B cell (primary cell): ENCODE measurements at regions not wholly inside any gene's neighbourhood (a gene's known extent, or its start where the extent isn't known, plus 50 kb on each side); places are given as distances from the start of the nearest gene placed in this dataset.

Experiments used
- ATAC-seq: fragments of 200-7000 bp; cut with Tn5 transposase; one replicate; pipeline ENCODE4 v1.10.0; 2021; ENCODE audit warnings: low read depth, mild to moderate bottlenecking, moderate number of reproducible peaks, moderate library complexity
- CTCF ChIA-PET: fragments of 350-600 bp; sonication (Branson Sonifier 250); formaldehyde crosslinking; loops from one replicate; lab custom pipeline; 2021; ENCODE audit warnings: antibody characterized with exemption, inconsistent platforms; lab: Charles Lee
- POLR2A ChIA-PET: fragments of 350-600 bp; sonication (Branson Sonifier 250); formaldehyde crosslinking; loops from one replicate; lab custom pipeline; 2021; ENCODE audit warnings: antibody characterized with exemption; lab: Charles Lee
- DNase-seq: peaks from one replicate; pipeline ENCODE4 v3.0.0; 2013
- H2AFZ ChIP-seq: 2 replicates; pipeline ENCODE4 v1.6.1; 2012; ENCODE audit warnings: mild to moderate bottlenecking, low read depth, low read length; ENCODE audit not compliant: insufficient read depth, poor library complexity, severe bottlenecking
- H3K27ac ChIP-seq, 2 donors: 1 replicate in 1 of 2; 2 replicates in 1 of 2; pipeline ENCODE4 v1.5.1; 2012 to 2013; ENCODE audit warnings: low read length in 2 of 2, mild to moderate bottlenecking in 2 of 2, moderate library complexity in 1 of 2
- H3K27me3 ChIP-seq, 4 experiments: fragments of 200-600 bp in 1 of 4; sonication (generic) in 1 of 4; replicated peaks in 1 of 4; 1 replicate in 2 of 4; 2 replicates in 2 of 4; pipeline versions ENCODE4 v1.6.1 to v1.7.0; 2013 to 2016; ENCODE audit warnings: low read length in 3 of 4, mild to moderate bottlenecking in 2 of 4, mixed read lengths in 1 of 4, moderate library complexity in 1 of 4; ENCODE audit not compliant: insufficient read depth in 4 of 4, control insufficient read depth in 3 of 4; ENCODE audit errors: control extremely low read depth in 1 of 4
- H3K36me3 ChIP-seq, 2 experiments: replicated peaks in 1 of 2; 1 replicate in 1 of 2; 2 replicates in 1 of 2; pipeline versions ENCODE4 v1.6.1 to v1.7.1; 2013; ENCODE audit warnings: low read length in 1 of 2; ENCODE audit not compliant: insufficient read depth in 2 of 2, control insufficient read depth in 1 of 2; ENCODE audit errors: control extremely low read depth in 1 of 2, extremely low read depth in 1 of 2
- H3K4me1 ChIP-seq, 2 donors: fragments of 200-600 bp in 1 of 2; sonication (generic) in 1 of 2; 1 replicate in 1 of 2; 2 replicates in 1 of 2; pipeline versions ENCODE4 v1.5.1 to v1.6.1; 2013 to 2017; ENCODE audit warnings: low read length in 2 of 2; ENCODE audit not compliant: control insufficient read depth in 2 of 2, insufficient read depth in 2 of 2
- H3K4me2 ChIP-seq: replicated peaks from 2 replicates; pipeline ENCODE3; 2012; ENCODE audit warnings: mild to moderate bottlenecking, low read depth, low read length; ENCODE audit not compliant: poor library complexity, severe bottlenecking
- H3K4me3 ChIP-seq, 5 experiments: fragments of 200-600 bp in 1 of 5; sonication (generic) in 1 of 5; 1 replicate in 3 of 5; 2 replicates in 2 of 5; pipeline versions ENCODE4 v1.5.1 to v1.7.0; 2011 to 2016; ENCODE audit warnings: low read length in 4 of 5, mild to moderate bottlenecking in 4 of 5, low read depth in 2 of 5, control low read depth in 1 of 5, moderate library complexity in 1 of 5; ENCODE audit not compliant: insufficient read depth in 1 of 5; ENCODE audit errors: control extremely low read depth in 1 of 5, extremely low read depth in 1 of 5
- H3K79me2 ChIP-seq: fragments of 200-600 bp; sonication (generic); one replicate; pipeline ENCODE4 v1.6.0; 2016; ENCODE audit warnings: low read length; ENCODE audit not compliant: control insufficient read depth, insufficient read depth
- H3K9ac ChIP-seq: fragments of 200-600 bp; sonication (generic); 2 replicates; pipeline ENCODE4 v1.6.1; 2017; ENCODE audit warnings: mild to moderate bottlenecking, low read length, moderate library complexity
- H3K9me3 ChIP-seq, 3 donors: one replicate each; pipeline versions ENCODE4 v1.6.1 to v1.7.1; 2013; ENCODE audit warnings: low read length in 2 of 3; ENCODE audit not compliant: control insufficient read depth in 2 of 3, insufficient read depth in 1 of 3; ENCODE audit errors: control extremely low read depth in 1 of 3
- H4K20me1 ChIP-seq: 2 replicates; pipeline ENCODE4 v1.6.0; 2012; ENCODE audit warnings: mild to moderate bottlenecking, low read length; ENCODE audit not compliant: insufficient read depth, control insufficient read depth, poor library complexity, severe bottlenecking
- H3K27ac Mint-ChIP-seq: one replicate; pipeline ENCODE4 v1.8.0; 2021; ENCODE audit warnings: mixed read lengths
- H3K27me3 Mint-ChIP-seq: one replicate; pipeline ENCODE4 v1.8.0; 2021; ENCODE audit warnings: mixed read lengths
- H3K4me1 Mint-ChIP-seq: one replicate; pipeline ENCODE4 v1.8.0; 2021; ENCODE audit warnings: mixed read lengths
- H3K4me3 Mint-ChIP-seq: one replicate; pipeline ENCODE4 v1.8.0; 2021; ENCODE audit warnings: mixed read lengths
- H3K9me3 Mint-ChIP-seq: one replicate; pipeline ENCODE4 v1.8.0; 2022; ENCODE audit warnings: mixed read lengths; ENCODE audit not compliant: insufficient read depth
- EZH2 ChIP-seq: IDR thresholded peaks from 2 replicates; pipeline ENCODE4 v1.6.1; 2012; ENCODE audit warnings: borderline replicate concordance, low read depth, mild to moderate bottlenecking, moderate library complexity, low read length; ENCODE audit not compliant: insufficient read depth, poor library complexity, severe bottlenecking
- WGBS: methylation state at CpG from one replicate; pipeline ENCODE4 v1.1.5; 2013; ENCODE audit warnings: missing lambda C conversion rate; ENCODE audit not compliant: insufficient coverage; 5-methylcytosine and 5-hydroxymethylcytosine counted together
- intact Hi-C: fragments of 100-400 bp; cut with micrococcal nuclease; formaldehyde crosslinking; loops from one replicate; pipeline ENCODE4 v1.10.0; 2022
- TF ChIP-seq, protein P1 (sequence below): fragments of 200-600 bp; IDR thresholded peaks from one replicate; pipeline ENCODE4 v1.8.0; 2022; ENCODE audit warnings: antibody characterized with exemption, mild to moderate bottlenecking

DNA sequence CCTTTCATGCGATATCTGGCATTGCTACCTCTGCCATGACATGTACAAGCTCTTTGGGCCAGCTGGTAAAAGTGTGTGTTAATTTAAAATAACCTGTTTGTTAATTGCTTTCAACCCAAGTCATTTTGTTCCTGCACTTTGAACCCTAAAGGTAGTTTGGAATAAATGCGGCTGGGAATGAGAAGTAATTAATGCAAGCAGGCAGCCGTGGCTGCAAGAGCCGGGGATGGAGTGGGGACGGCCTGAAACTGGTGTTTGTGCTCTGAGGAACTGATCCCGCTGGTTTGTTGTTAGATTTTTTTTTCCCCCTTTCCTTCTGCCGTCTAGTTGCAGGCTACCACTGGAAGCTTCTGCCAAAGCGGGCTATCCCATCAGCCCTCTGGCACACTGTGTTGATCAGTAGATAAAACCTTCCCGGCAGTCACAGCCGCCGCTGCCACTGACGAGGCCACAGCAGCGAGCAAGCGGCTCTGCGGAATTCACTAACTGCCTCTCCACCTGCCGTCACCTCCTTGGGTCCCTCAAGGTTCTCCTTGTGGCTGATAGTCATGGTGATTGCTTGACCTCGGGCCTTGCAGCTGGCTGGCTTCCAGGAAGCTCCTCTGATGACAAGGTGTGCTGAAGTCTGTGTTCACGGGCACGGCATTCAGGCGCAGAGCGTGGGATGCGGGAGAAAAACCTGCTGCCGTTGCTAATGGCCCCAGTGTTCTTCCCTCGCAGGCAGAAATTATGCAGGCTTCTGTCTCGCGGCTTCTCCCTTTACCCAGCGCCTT is 315.9 kb downstream of the TFAP2A start:
- POLR2A ChIA-PET = no interaction called here
- DNase-seq (no peak), ATAC-seq (no peak)
- no peak for TF ChIP-seq EZH2
- TF ChIP-seq, protein P1, sequence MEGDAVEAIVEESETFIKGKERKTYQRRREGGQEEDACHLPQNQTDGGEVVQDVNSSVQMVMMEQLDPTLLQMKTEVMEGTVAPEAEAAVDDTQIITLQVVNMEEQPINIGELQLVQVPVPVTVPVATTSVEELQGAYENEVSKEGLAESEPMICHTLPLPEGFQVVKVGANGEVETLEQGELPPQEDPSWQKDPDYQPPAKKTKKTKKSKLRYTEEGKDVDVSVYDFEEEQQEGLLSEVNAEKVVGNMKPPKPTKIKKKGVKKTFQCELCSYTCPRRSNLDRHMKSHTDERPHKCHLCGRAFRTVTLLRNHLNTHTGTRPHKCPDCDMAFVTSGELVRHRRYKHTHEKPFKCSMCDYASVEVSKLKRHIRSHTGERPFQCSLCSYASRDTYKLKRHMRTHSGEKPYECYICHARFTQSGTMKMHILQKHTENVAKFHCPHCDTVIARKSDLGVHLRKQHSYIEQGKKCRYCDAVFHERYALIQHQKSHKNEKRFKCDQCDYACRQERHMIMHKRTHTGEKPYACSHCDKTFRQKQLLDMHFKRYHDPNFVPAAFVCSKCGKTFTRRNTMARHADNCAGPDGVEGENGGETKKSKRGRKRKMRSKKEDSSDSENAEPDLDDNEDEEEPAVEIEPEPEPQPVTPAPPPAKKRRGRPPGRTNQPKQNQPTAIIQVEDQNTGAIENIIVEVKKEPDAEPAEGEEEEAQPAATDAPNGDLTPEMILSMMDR = no peak
- no peak overlapping the region for H3K4me2 ChIP-seq
- peaks cover 1% of the 10 kb centered on the region for H3K27me3 Mint-ChIP-seq
- H3K9ac ChIP-seq = no peak overlapping the region
- H2AFZ ChIP-seq = no peak overlapping the region
- H3K27ac Mint-ChIP-seq = no peak overlapping the region
- no peaks in the 10 kb centered on the region for H3K36me3 ChIP-seq
- 72% methylated on average over 25 of the region's 27 CpGs for WGBS
- intact Hi-C loops = no loop called here
- H3K79me2 ChIP-seq = no peaks in the 10 kb centered on the region
- CTCF ChIA-PET = no interaction called here
- no peak overlapping the region for H3K4me3 Mint-ChIP-seq
- no peaks in the 10 kb centered on the region for H4K20me1 ChIP-seq
- H3K27me3 ChIP-seq = no peaks in the 10 kb centered on the region
- peaks cover 0 to 10% (median 0%) of the 10 kb centered on the region in 3 donors for H3K9me3 ChIP-seq
- H3K4me1 ChIP-seq = no peaks in the 10 kb centered on the region
- no peaks in the 10 kb centered on the region for H3K4me1 Mint-ChIP-seq
- H3K9me3 Mint-ChIP-seq = peaks cover 3% of the 10 kb centered on the region
- no peak overlapping the region for H3K27ac ChIP-seq
- H3K4me3 ChIP-seq = no peak overlapping the region

DNA sequence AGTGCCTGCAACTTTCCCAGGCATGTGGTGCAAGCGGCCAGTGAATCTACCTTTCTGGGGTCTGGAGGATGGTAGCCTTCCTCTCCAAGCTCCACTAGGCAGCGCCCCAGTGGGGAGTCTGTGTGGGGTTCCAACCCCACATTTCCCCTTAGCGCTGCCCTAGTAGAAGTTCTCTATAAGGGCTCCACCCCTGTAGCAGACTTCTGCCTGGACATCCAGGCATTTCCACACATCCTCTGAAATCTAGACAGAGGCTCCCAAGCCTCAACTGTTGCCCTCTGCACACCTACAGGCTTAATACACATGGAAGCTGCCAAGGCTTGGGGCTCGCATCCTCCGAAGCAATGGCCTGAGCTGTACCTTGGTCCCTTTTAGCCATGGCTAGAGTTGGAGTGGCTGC is 321.6 kb downstream of the TFAP2A start:
- no peak overlapping the region for H3K27ac Mint-ChIP-seq
- Histone ChIP-seq H3K4me2 (no peak overlapping the region), H3K27ac (no peak overlapping the region), H4K20me1 (no peaks in the 10 kb centered on the region), H3K79me2 (no peaks in the 10 kb centered on the region), H2AFZ (no peak overlapping the region), H3K4me3 (no peak overlapping the region), H3K9me3 (peaks cover 0 to 24% (median 9%) of the 10 kb centered on the region in 3 donors), H3K36me3 (no peaks in the 10 kb centered on the region), H3K9ac (no peak overlapping the region), H3K27me3 (no peaks in the 10 kb centered on the region), H3K4me1 (no peaks in the 10 kb centered on the region)
- intact Hi-C loops = no loop called here
- H3K4me1 Mint-ChIP-seq = no peaks in the 10 kb centered on the region
- no peak overlapping the region for H3K4me3 Mint-ChIP-seq
- ChIA-PET CTCF (no interaction called here), POLR2A (no interaction called here)
- peaks cover 4% of the 10 kb centered on the region for H3K9me3 Mint-ChIP-seq
- 80% methylated on average over 3 of the region's 5 CpGs for WGBS
- H3K27me3 Mint-ChIP-seq = no peaks in the 10 kb centered on the region
- TF ChIP-seq EZH2 = no peak
- TF ChIP-seq, protein P1 = no peak
- DNase-seq = no peak
- ATAC-seq = no peak
